Ishikawa (cell line): ENCODE measurements at regions not wholly inside any gene's neighbourhood (a gene's known extent, or its start where the extent isn't known, plus 50 kb on each side); places are given as distances from the start of the nearest gene placed in this dataset.

ENCODE experiments used
- CEBPB ChIP-seq: IDR thresholded peaks from 2 replicates; pipeline ENCODE4 v1.6.1; 2012
- CREB1 ChIP-seq: IDR thresholded peaks from 2 replicates; pipeline ENCODE4 v1.6.1; 2012; ENCODE audit warnings: low read depth
- EGR1 ChIP-seq: IDR thresholded peaks from 2 replicates; pipeline ENCODE4 v1.6.1; 2012
- EP300 ChIP-seq: IDR thresholded peaks from 2 replicates; pipeline ENCODE4 v1.6.1; 2012; ENCODE audit warnings: borderline replicate concordance
- FOXM1 ChIP-seq: IDR thresholded peaks from 2 replicates; pipeline ENCODE4 v1.6.1; 2012; ENCODE audit warnings: low read depth, borderline replicate concordance
- MAX ChIP-seq: IDR thresholded peaks from 2 replicates; pipeline ENCODE4 v1.6.1; 2012
- NFIC ChIP-seq: IDR thresholded peaks from 2 replicates; pipeline ENCODE4 v1.6.1; 2012
- RAD21 ChIP-seq: IDR thresholded peaks from 2 replicates; pipeline ENCODE4 v1.6.1; 2012; ENCODE audit warnings: low read depth
- REST ChIP-seq: IDR thresholded peaks from 2 replicates; pipeline ENCODE4 v1.6.1; 2012; ENCODE audit warnings: low read depth, mild to moderate bottlenecking
- TAF1 ChIP-seq: IDR thresholded peaks from 2 replicates; pipeline ENCODE4 v1.6.1; 2012; ENCODE audit warnings: low read depth, mild to moderate bottlenecking
- TCF12 ChIP-seq: IDR thresholded peaks from 2 replicates; pipeline ENCODE4 v1.6.1; 2012; ENCODE audit warnings: low read depth
- TEAD4 ChIP-seq: IDR thresholded peaks from 2 replicates; pipeline ENCODE4 v1.6.1; 2012
- USF1 ChIP-seq: IDR thresholded peaks from 2 replicates; pipeline ENCODE4 v1.6.1; 2012
- YY1 ChIP-seq: IDR thresholded peaks from 2 replicates; pipeline ENCODE4 v1.6.1; 2012; ENCODE audit warnings: low read depth
- ZBTB7A ChIP-seq: IDR thresholded peaks from 2 replicates; pipeline ENCODE4 v1.6.1; 2012; ENCODE audit warnings: low read depth

- no peak for TF ChIP-seq NFIC
- TF ChIP-seq EGR1 = no peak
- no peak for TF ChIP-seq CREB1
Measured at GRCh38 chr11:69356703-69357457, 62.9 kb downstream of the MYEOV start.

- TF ChIP-seq RAD21 = no peak
- TF ChIP-seq MAX = no peak
- no peak for TF ChIP-seq YY1
- no peak for TF ChIP-seq FOXM1
- TF ChIP-seq TEAD4 = no peak
- TF ChIP-seq TAF1 = no peak
Measured at GRCh38 chr11:69357458-69358397, 63.8 kb downstream of the MYEOV start.

GRCh38 chr11:69358398-69359020 is 64.6 kb downstream of the MYEOV start:
- no peak for TF ChIP-seq YY1
- no peak for TF ChIP-seq MAX

GRCh38 chr11:69359735-69360480 is 66.0 kb downstream of the MYEOV start:
- TF ChIP-seq ZBTB7A = no peak
- no peak for TF ChIP-seq EP300
- TF ChIP-seq MAX = no peak
- TF ChIP-seq RAD21 = no peak
- TF ChIP-seq CREB1 = no peak

GRCh38 chr11:69360606-69361005 is 66.7 kb downstream of the MYEOV start:
- no peak for TF ChIP-seq USF1
- TF ChIP-seq FOXM1 = no peak
- no peak for TF ChIP-seq TCF12
- no peak for TF ChIP-seq ZBTB7A
- TF ChIP-seq NFIC = no peak
- TF ChIP-seq EGR1 = no peak
- no peak for TF ChIP-seq TAF1
- TF ChIP-seq MAX = no peak
- no peak for TF ChIP-seq RAD21
- TF ChIP-seq CREB1 = no peak
- no peak for TF ChIP-seq TEAD4
- TF ChIP-seq EP300 = no peak
- no peak for TF ChIP-seq REST
- no peak for TF ChIP-seq YY1
- TF ChIP-seq CEBPB = no peak

GRCh38 chr11:69361048-69361447 is 67.1 kb downstream of the MYEOV start:
- TF ChIP-seq REST = no peak
- no peak for TF ChIP-seq RAD21
- no peak for TF ChIP-seq YY1
- no peak for TF ChIP-seq NFIC
- TF ChIP-seq EP300 = no peak
- no peak for TF ChIP-seq MAX
- no peak for TF ChIP-seq TEAD4
- TF ChIP-seq TCF12 = no peak
- no peak for TF ChIP-seq CREB1
- no peak for TF ChIP-seq USF1
- TF ChIP-seq TAF1 = no peak
- no peak for TF ChIP-seq FOXM1
- TF ChIP-seq CEBPB = no peak
- TF ChIP-seq EGR1 = no peak
- no peak for TF ChIP-seq ZBTB7A
